ENCODE measurements at regions not wholly inside any gene's neighbourhood (a gene's known extent, or its start where the extent isn't known, plus 50 kb on each side); places are given as distances from the start of the nearest gene placed in this dataset.

- TF ChIP-seq CTCF (IDR thresholded peaks at IDR 0.05) = no peak
- TF ChIP-seq POLR2A (IDR thresholded peaks at IDR 0.05; ENCODE audit: low read depth) = no peak
Measured at GRCh38 chr1:214136324-214136919, 144.5 kb upstream of the SMYD2 start.

All from esophagus muscularis mucosa (tissue), 3 donors.